Mesendoderm (in vitro differentiated cells): ENCODE measurements at regions not wholly inside any gene's neighbourhood (a gene's known extent, or its start where the extent isn't known, plus 50 kb on each side); places are given as distances from the start of the nearest gene placed in this dataset.

Experiments
- DNase-seq: peaks from one replicate; pipeline ENCODE4 v3.0.0; 2013
- H2AK5ac ChIP-seq: 2 replicates; pipeline ENCODE4 v1.6.1; 2013; ENCODE audit warnings: low read length, inconsistent platforms
- H2BK120ac ChIP-seq: 2 replicates; pipeline ENCODE4 v1.6.1; 2013; ENCODE audit warnings: low read depth, mild to moderate bottlenecking, low read length, moderate library complexity, mixed read lengths
- H2BK15ac ChIP-seq: replicated peaks from 2 replicates; pipeline ENCODE4 v1.6.1; 2013; ENCODE audit warnings: low read depth, mild to moderate bottlenecking, moderate library complexity
- H2BK5ac ChIP-seq: 2 replicates; pipeline ENCODE4 v1.6.1; 2013; ENCODE audit warnings: low read length, inconsistent platforms
- H3K18ac ChIP-seq: 2 replicates; pipeline ENCODE4 v1.6.1; 2013; ENCODE audit warnings: mild to moderate bottlenecking, low read length, mixed read lengths
- H3K23ac ChIP-seq: one replicate; pipeline ENCODE4 v1.6.1; 2013; ENCODE audit warnings: low read length
- H3K27ac ChIP-seq: 2 replicates; pipeline ENCODE4 v1.5.1; 2013; ENCODE audit warnings: low read depth, mild to moderate bottlenecking, inconsistent platforms, low read length, moderate library complexity
- H3K27me3 ChIP-seq: 2 replicates; pipeline ENCODE4 v1.6.1; 2013; ENCODE audit warnings: low read length, control low read depth, mild to moderate bottlenecking, inconsistent platforms; ENCODE audit not compliant: insufficient read depth, poor library complexity
- H3K36me3 ChIP-seq: 2 replicates; pipeline ENCODE4 v1.6.1; 2013; ENCODE audit warnings: low read length, inconsistent platforms; ENCODE audit not compliant: control insufficient read depth, insufficient read depth
- H3K4ac ChIP-seq: one replicate; pipeline ENCODE4 v1.6.1; 2013; ENCODE audit warnings: low read depth, mild to moderate bottlenecking, low read length, moderate library complexity
- H3K4me1 ChIP-seq: 2 replicates; pipeline ENCODE4 v1.6.1; 2013; ENCODE audit warnings: low read depth, low read length, inconsistent platforms; ENCODE audit not compliant: control insufficient read depth
- H3K4me2 ChIP-seq: 2 replicates; pipeline ENCODE4 v1.6.1; 2013; ENCODE audit warnings: low read length
- H3K4me3 ChIP-seq: 2 replicates; pipeline ENCODE4 v1.5.1; 2013; ENCODE audit warnings: mild to moderate bottlenecking, low read length
- H3K56ac ChIP-seq: one replicate; pipeline ENCODE4 v1.6.1; 2013; ENCODE audit warnings: low read length
- H3K79me1 ChIP-seq: 2 replicates; pipeline ENCODE4 v1.6.1; 2013; ENCODE audit warnings: low read length, inconsistent platforms
- H3K79me2 ChIP-seq: 2 replicates; pipeline ENCODE4 v1.6.1; 2013; ENCODE audit warnings: mild to moderate bottlenecking, low read length; ENCODE audit not compliant: control insufficient read depth, insufficient read depth
- H3K9ac ChIP-seq: 2 replicates; pipeline ENCODE4 v1.6.1; 2013; ENCODE audit warnings: low read length, inconsistent platforms
- H4K5ac ChIP-seq: one replicate; pipeline ENCODE4 v1.6.1; 2013; ENCODE audit warnings: low read length
- H4K8ac ChIP-seq: one replicate; pipeline ENCODE4 v1.6.1; 2013; ENCODE audit warnings: low read depth, mild to moderate bottlenecking, control low read depth, low read length, moderate library complexity
- WGBS: extraction: QIAGEN DNeasy Blood & Tissue Kit; methylation state at CpG from one replicate; pipeline ENCODE4 v1.1.7; 2013; ENCODE audit warnings: low lambda C conversion rate, missing lambda C conversion rate; ENCODE audit not compliant: insufficient coverage; ENCODE audit errors: extremely low coverage; 5-methylcytosine and 5-hydroxymethylcytosine counted together

- no peak for DNase-seq
- H3K4me3 ChIP-seq, result no peak overlapping the region
Observed at GRCh38 chr15:31264559-31265089, 62.0 kb upstream of the KLF13 start.

GRCh38 chr15:31265090-31265870, 61.4 kb upstream of the KLF13 start:
- Histone ChIP-seq H3K36me3 (no peaks in the 10 kb centered on the region), H3K27me3 (no peaks in the 10 kb centered on the region), H3K79me1 (no peaks in the 10 kb centered on the region), H3K27ac (no peak overlapping the region), H2BK15ac (no peak overlapping the region), H4K8ac (no peak overlapping the region), H4K5ac (no peak overlapping the region), H2BK5ac (no peak overlapping the region), H3K23ac (no peak overlapping the region), H3K4me1 (no peaks in the 10 kb centered on the region), H3K9ac (no peak overlapping the region), H3K56ac (no peak overlapping the region), H3K4me2 (no peak overlapping the region), H2BK120ac (no peak overlapping the region), H3K4me3 (no peak overlapping the region), H3K4ac (no peak overlapping the region), H3K18ac (no peak overlapping the region), H2AK5ac (no peak overlapping the region), H3K79me2 (no peaks in the 10 kb centered on the region)
- WGBS, result no CpG with 5 or more reads among the region's 21 CpGs
- no peak for DNase-seq

More at GRCh38 chr15:31264559-31265089, 62.0 kb upstream of the KLF13 start:
- no peak overlapping the region for H3K9ac ChIP-seq
- no peaks in the 10 kb centered on the region for H3K27me3 ChIP-seq
- no peak overlapping the region for H2BK15ac ChIP-seq
- H4K8ac ChIP-seq, result no peak overlapping the region
- no peaks in the 10 kb centered on the region for H3K36me3 ChIP-seq
- H3K79me2 ChIP-seq, result no peaks in the 10 kb centered on the region
- no peak overlapping the region for H3K4ac ChIP-seq
- H3K27ac ChIP-seq, result no peak overlapping the region
- WGBS, result no CpG with 5 or more reads among the region's 6 CpGs
- no peak overlapping the region for H4K5ac ChIP-seq
- no peaks in the 10 kb centered on the region for H3K79me1 ChIP-seq
- no peak overlapping the region for H3K4me2 ChIP-seq
- H3K56ac ChIP-seq, result no peak overlapping the region
- H3K23ac ChIP-seq, result no peak overlapping the region
- H2BK5ac ChIP-seq, result no peak overlapping the region
- H2AK5ac ChIP-seq, result no peak overlapping the region
- no peak overlapping the region for H2BK120ac ChIP-seq
- no peak overlapping the region for H3K18ac ChIP-seq
- H3K4me1 ChIP-seq, result no peaks in the 10 kb centered on the region

- H3K27me3 ChIP-seq, result no peaks in the 10 kb centered on the region
- no peaks in the 10 kb centered on the region for H3K79me2 ChIP-seq
- no peak overlapping the region for H3K18ac ChIP-seq
- H3K56ac ChIP-seq, result no peak overlapping the region
- no peak overlapping the region for H2BK120ac ChIP-seq
- no peak overlapping the region for H2BK5ac ChIP-seq
- H2BK15ac ChIP-seq, result no peak overlapping the region
- H3K79me1 ChIP-seq, result no peaks in the 10 kb centered on the region
- no peak overlapping the region for H4K8ac ChIP-seq
- H3K4me3 ChIP-seq, result no peak overlapping the region
- no peaks in the 10 kb centered on the region for H3K4me1 ChIP-seq
- H3K36me3 ChIP-seq, result no peaks in the 10 kb centered on the region
- no CpG with 5 or more reads among the region's 22 CpGs for WGBS
- H4K5ac ChIP-seq, result no peak overlapping the region
- H3K4me2 ChIP-seq, result no peak overlapping the region
- no peak overlapping the region for H3K27ac ChIP-seq
- no peak overlapping the region for H3K23ac ChIP-seq
- no peak overlapping the region for H2AK5ac ChIP-seq
- no peak overlapping the region for H3K4ac ChIP-seq
- no peak overlapping the region for H3K9ac ChIP-seq
- DNase-seq, result no peak
Observed at GRCh38 chr15:31265871-31266711, 60.5 kb upstream of the KLF13 start.

GRCh38 chr15:31266712-31267111, 59.9 kb upstream of the KLF13 start:
- no CpG with 5 or more reads among the region's 13 CpGs for WGBS
- H3K27ac ChIP-seq, result no peak overlapping the region
- DNase-seq, result no peak

GRCh38 chr15:31267161-31268107, 59.2 kb upstream of the KLF13 start:
- Histone ChIP-seq H4K8ac (no peak overlapping the region), H3K4ac (no peak overlapping the region), H3K79me1 (no peaks in the 10 kb centered on the region), H2BK120ac (no peak overlapping the region), H3K4me3 (no peak overlapping the region), H3K36me3 (no peaks in the 10 kb centered on the region), H3K27ac (no peak overlapping the region), H3K27me3 (no peaks in the 10 kb centered on the region), H3K18ac (no peak overlapping the region), H3K9ac (no peak overlapping the region), H3K56ac (no peak overlapping the region), H2AK5ac (no peak overlapping the region), H4K5ac (no peak overlapping the region), H3K23ac (peak overlapping the region; percentile 24), H3K4me2 (no peak overlapping the region), H3K4me1 (no peaks in the 10 kb centered on the region), H2BK5ac (no peak overlapping the region), H2BK15ac (no peak overlapping the region), H3K79me2 (no peaks in the 10 kb centered on the region)
- no CpG with 5 or more reads among the region's 20 CpGs for WGBS
- no peak for DNase-seq

More at GRCh38 chr15:31266712-31267111, 59.9 kb upstream of the KLF13 start:
- no peak overlapping the region for H3K4ac ChIP-seq
- H3K56ac ChIP-seq, result no peak overlapping the region
- H2BK120ac ChIP-seq, result no peak overlapping the region
- no peaks in the 10 kb centered on the region for H3K4me1 ChIP-seq
- no peak overlapping the region for H2BK15ac ChIP-seq
- H3K4me3 ChIP-seq, result no peak overlapping the region
- no peaks in the 10 kb centered on the region for H3K79me2 ChIP-seq
- no peaks in the 10 kb centered on the region for H3K36me3 ChIP-seq
- no peak overlapping the region for H2BK5ac ChIP-seq
- no peak overlapping the region for H3K23ac ChIP-seq
- H4K8ac ChIP-seq, result no peak overlapping the region
- H3K4me2 ChIP-seq, result no peak overlapping the region
- no peak overlapping the region for H4K5ac ChIP-seq
- no peak overlapping the region for H3K18ac ChIP-seq
- no peaks in the 10 kb centered on the region for H3K27me3 ChIP-seq
- no peak overlapping the region for H2AK5ac ChIP-seq
- H3K79me1 ChIP-seq, result no peaks in the 10 kb centered on the region
- H3K9ac ChIP-seq, result no peak overlapping the region
